ENCODE measurements at regions not wholly inside any gene's neighbourhood (a gene's known extent, or its start where the extent isn't known, plus 50 kb on each side); places are given as distances from the start of the nearest gene placed in this dataset.

- Histone ChIP-seq H2BK20ac (ENCODE audit: low read depth, low read length, poor library complexity, severe bottlenecking) (no peak overlapping the region), H3K4me1 (ENCODE audit: insufficient read depth, low read length) (no peaks in the 10 kb centered on the region), H4K5ac (ENCODE audit: insufficient read length, low read depth, low read length) (no peak overlapping the region), H2BK12ac (ENCODE audit: insufficient read length, low read depth, low read length) (no peak overlapping the region), H3K23me2 (ENCODE audit: insufficient read length, low read depth, low read length, poor library complexity, severe bottlenecking) (no peaks in the 10 kb centered on the region), H2AFZ (ENCODE audit: low read length) (no peak overlapping the region), H4K91ac (ENCODE audit: insufficient read length, low read depth, low read length) (no peak overlapping the region), H3K9ac (ENCODE audit: extremely low read depth, insufficient read length, low read length) (no peak overlapping the region), H2BK5ac (ENCODE audit: insufficient read length, low read length) (no peak overlapping the region), H2AK5ac (ENCODE audit: insufficient read length, low read length) (no peak overlapping the region), H3K18ac (ENCODE audit: insufficient read length, low read depth, low read length) (no peak overlapping the region), H3T11ph (ENCODE audit: low read length) (no peak overlapping the region), H3K27me3 (ENCODE audit: insufficient read depth, low read length) (no peaks in the 10 kb centered on the region), H3K4ac (ENCODE audit: low read depth, low read length) (no peak overlapping the region), H3K79me1 (ENCODE audit: insufficient read depth, low read depth, low read length, poor library complexity, severe bottlenecking) (no peaks in the 10 kb centered on the region), H3K56ac (ENCODE audit: insufficient read length, low read depth, low read length) (no peak overlapping the region), H3K14ac (ENCODE audit: insufficient read depth, low read length) (no peak overlapping the region), H3K9me3 (ENCODE audit: control insufficient read depth, low read depth, low read length) (no peaks in the 10 kb centered on the region), H3K79me2 (ENCODE audit: insufficient read depth, low read length) (no peaks in the 10 kb centered on the region), H3K23ac (ENCODE audit: insufficient read length, low read depth, low read length) (no peak overlapping the region), H2BK15ac (ENCODE audit: low read depth, low read length) (no peak overlapping the region), H4K8ac (replicated peaks; ENCODE audit: insufficient read length, low read depth, low read length) (no peak overlapping the region), H3K27ac (ENCODE audit: insufficient read length, low read depth, low read length) (no peak overlapping the region), H3K4me2 (ENCODE audit: insufficient read depth, insufficient read length, low read length) (no peak overlapping the region), H2BK120ac (ENCODE audit: low read depth, low read length, poor library complexity, severe bottlenecking) (no peak overlapping the region), H4K20me1 (ENCODE audit: control insufficient read depth, insufficient read depth, insufficient read length) (no peaks in the 10 kb centered on the region)
- DNase-seq = no peak
- WGBS (ENCODE audit: extremely low coverage, insufficient read length, low lambda C conversion rate) = no CpG with 5 or more reads among the region's 1 CpG
- Mint-ChIP-seq H3K27ac (peak overlapping the region in 2 of 3 experiments; percentile 12 to 55; a peak in 3 of 7 replicates), H3K4me3 (no peak overlapping the region), H3K27me3 (ENCODE audit: low read depth) (no peaks in the 10 kb centered on the region), H3K9me3 (peaks cover 2 to 13% of the 10 kb centered on the region in 2 experiments; a peak in 4 of 5 replicates), H3K4me1 (no peaks in the 10 kb centered on the region), H3K36me3 (ENCODE audit: insufficient read depth in 1 of 3, low read depth in 3 of 3) (peaks cover 7 to 10% (median 9%) of the 10 kb centered on the region in 3 experiments; a peak in 6 of 7 replicates)
- no peak for TF ChIP-seq CTCF (conservative IDR thresholded peaks at IDR 0.05)
Measured at GRCh38 chr3:104397713-104398112, 969.0 kb upstream of the ALCAM start.
